Fibroblast of the conjunctiva (primary cell): ENCODE measurements at regions not wholly inside any gene's neighbourhood (a gene's known extent, or its start where the extent isn't known, plus 50 kb on each side); places are given as distances from the start of the nearest gene placed in this dataset.

Source experiments
- DNase-seq: peaks from one replicate; pipeline ENCODE4 v3.0.0-alpha.2; 2010; ENCODE audit warnings: low read depth

GRCh38 chr9:1267141-1267570, 217.0 kb downstream of the DMRT2 start:
- no peak for DNase-seq

DNA sequence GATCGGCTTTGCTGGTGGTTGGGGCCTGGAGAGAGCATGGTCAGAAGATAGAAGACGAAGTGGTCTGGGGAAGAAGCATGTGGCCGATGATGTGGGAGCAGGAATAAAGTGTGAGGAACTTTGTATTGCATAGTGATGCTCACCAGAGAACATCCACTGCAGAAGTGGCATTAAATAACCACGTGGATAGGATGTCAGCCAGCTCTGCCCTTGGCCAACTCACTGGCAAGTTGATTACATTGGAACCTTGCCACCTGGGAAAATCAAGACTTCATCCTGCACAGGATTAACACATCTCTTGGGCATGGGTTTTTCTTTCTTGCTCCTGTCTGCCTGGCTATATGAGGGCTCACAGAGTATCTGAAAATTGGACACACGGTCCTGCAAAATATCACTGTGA, 217.4 kb downstream of the DMRT2 start:
- DNase-seq, result no peak

DNA sequence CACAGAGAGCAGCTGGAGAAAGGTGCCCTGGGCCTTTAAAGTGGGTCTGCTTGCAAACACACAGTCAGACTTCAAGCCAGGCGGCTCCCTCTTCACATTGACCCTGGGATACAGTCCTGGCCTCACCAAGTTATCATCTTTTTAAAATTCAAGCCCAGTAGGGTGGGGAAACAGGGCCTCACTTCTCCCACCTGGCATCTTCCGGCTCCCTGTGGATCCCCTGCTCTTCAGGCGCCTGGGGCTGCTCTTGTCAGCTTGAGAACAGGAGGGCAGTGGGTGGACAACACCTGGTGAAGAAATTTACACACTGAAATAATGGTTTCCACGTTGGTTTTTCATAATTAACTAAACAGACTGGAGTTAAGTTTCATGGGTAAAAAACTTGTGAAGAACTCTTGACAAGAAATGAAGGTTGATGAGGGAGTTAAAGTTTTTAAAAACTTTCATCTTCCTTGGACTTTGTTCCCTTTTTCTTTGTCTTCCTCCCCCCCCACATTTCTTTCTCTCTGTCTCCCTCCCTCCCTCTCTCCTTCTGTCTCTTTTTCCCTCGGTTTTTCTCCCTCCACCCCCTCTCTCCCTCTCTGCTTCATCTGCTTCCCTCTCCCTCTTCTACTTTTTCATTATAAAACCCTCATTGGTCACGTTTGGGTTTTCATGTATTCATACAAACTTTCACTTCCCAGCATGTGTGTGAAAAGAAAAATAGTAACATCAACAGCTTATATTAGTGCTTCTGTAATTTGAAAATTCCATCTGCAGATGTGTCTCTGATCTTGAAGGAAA, 219.6 kb downstream of the DMRT2 start:
- DNase-seq, result no peak

- no peak for DNase-seq
Measured at GRCh38 chr9:1271367-1271766, 221.2 kb downstream of the DMRT2 start.

GRCh38 chr9:1271786-1272185, 221.6 kb downstream of the DMRT2 start:
- DNase-seq, result no peak

DNA sequence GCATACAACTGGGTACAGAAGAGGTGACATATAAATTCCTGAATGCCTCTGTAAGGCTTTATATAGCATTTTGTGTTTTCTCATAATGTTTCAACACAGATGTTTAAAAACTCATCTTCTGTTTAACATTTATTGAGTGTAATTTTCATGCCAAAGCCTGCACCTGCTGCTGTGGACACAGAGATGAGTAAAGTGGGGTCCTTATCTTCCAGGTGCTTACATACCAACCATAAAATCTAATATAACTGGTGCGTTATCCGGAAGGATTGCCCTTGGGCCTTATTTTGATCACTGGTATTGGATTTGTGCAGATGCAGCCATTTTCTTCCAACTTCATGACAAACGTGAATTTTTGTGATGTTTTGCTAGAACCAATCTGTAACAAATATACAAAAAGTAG, 222.3 kb downstream of the DMRT2 start:
- no peak for DNase-seq

DNA sequence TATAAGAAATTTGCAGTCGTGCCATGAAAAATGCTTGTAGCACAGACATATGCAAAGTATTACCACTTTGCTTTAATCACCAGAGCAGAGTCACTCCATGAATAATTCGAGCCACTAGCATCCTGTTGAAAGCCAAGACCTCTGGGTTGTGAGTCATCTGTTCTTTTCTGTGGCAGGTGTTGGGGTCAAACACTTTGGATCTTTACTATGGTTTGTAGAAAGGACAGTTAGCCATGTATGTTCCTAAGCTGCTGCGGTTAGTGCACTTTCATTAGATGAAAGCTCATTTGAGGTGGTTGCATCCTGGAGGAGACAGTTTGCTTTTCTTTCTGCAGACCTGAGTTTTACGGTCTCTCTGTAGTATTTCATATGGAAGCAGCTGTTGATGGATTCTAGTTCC, 223.7 kb downstream of the DMRT2 start:
- no peak for DNase-seq

DNA sequence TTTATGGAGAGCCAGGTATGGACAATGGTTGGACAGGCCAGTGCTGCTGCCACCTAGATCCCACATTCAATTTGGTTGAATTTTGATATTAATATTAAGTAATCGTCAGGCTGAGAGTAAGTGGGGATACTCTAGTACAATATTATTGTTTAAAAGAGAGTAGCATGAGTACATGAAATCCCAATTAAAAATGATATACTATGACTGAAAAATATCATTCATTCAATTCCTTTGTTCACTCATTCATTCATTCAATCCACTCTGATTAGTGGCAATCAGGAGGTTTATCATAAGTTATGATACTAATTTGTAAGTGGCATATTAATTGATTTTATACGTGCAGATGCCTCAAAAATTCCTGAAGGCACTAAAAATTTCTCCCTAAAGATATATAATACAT, 224.2 kb downstream of the DMRT2 start:
- DNase-seq, result no peak

- DNase-seq, result no peak
Measured at GRCh38 chr9:1276474-1276873, 226.3 kb downstream of the DMRT2 start.

- no peak for DNase-seq
Measured at GRCh38 chr9:1284727-1285126, 234.6 kb downstream of the DMRT2 start.

GRCh38 chr9:1285526-1285925, 235.4 kb downstream of the DMRT2 start:
- DNase-seq, result no peak

DNA sequence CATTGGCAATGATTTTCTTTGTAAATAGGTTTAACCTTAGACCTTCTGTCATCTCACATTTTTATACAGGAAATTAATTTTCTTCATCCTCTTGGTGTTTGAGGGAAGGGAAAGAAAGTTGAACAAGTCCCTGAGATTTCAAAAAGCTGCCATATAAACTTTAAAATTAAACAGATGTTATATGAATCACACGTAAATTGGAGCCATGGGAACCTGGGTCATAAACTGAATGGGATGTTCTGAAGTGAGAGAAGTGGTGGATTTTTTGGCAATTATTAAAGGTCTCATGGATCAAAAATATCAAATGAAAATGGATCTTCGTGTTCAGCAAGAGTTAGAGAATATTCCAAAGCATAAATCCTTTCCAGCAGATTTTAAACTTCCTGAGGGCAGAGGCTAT, 242.2 kb downstream of the DMRT2 start:
- DNase-seq, result no peak

DNA sequence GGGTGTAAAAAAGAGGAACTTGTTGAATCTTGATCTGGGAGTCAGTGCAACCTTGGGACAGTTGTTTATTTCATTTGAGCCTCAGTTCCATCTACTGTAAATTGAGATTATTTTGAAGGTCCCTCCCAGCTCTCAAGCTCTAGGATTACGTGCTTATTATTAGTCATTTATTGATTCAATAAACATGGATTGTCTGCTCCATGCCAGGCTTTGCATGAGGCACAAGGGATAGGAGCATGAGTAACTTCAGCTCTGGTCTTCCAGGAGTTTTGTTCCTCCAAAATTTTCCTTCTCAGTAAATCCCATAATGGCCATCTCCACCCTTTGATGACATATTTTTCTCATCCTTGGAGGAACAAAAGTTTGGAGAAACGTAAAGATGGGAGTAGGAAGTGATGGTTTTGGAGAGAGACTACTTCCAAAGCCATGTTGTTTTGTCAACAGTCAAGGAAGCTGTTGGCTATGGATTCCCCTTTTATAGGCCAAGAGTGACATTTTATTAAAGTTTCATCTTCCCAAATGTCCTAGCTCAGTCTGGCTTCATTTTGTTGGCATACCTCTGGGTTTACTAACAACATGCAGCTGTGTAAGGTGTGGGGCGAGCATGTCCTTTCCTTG, 244.6 kb downstream of the DMRT2 start:
- no peak for DNase-seq

DNA sequence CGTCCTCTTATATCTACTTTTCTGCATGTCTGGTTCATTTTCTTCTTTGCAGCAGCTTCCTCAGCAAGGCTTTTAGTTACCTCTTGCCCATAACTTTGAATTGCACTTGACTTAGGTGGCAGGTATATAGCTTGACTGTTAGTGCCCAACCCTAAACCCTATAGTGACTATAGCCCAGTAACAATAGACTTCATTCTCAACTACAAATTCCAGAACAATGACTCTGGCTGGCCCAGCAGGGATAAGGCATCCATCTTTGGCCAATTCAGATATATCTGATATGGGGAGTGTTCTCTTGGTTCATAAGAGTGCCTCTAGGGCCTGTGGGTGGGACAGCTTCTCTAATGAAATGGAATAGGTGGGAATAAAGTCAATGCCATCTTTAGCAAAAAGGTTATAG, 246.2 kb downstream of the DMRT2 start:
- no peak for DNase-seq

DNA sequence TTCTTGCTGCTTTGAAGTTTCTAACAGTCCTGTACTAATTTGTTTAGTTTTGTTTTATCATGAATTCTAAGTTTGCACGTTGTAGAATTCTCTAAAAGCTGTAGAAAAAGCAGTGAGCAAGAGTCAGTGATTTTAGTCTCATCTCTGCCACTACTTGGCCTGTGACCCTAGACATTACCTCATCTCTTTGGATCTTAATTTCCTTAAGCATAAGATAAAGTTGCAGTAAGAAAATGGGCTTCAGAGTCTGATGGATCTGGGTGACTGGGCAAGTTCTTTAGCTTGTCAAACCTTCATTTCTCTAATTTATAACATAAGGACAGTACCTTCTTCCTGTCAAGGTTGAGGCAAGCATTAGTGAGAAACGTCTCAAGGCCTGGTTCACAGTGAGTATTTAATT, 247.9 kb downstream of the DMRT2 start:
- DNase-seq, result no peak

DNA sequence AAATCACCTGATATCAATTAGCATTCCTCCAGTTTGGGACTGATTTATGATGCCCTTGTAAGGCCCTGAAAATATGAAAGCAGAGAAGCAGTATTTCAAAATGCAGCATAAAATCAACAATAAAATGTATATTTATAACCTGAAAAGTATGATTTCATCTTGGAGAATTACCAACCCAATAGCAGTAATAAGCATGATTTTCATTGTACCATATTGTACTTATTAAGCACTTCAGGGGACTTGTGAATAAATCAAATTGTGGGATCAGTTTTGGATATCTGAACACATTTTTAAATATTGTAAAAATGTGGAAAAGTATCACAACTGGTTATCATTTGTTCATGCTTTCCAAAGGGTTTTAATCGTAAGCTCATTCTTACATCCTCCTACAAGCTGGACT, 250.8 kb downstream of the DMRT2 start:
- DNase-seq, result no peak

DNA sequence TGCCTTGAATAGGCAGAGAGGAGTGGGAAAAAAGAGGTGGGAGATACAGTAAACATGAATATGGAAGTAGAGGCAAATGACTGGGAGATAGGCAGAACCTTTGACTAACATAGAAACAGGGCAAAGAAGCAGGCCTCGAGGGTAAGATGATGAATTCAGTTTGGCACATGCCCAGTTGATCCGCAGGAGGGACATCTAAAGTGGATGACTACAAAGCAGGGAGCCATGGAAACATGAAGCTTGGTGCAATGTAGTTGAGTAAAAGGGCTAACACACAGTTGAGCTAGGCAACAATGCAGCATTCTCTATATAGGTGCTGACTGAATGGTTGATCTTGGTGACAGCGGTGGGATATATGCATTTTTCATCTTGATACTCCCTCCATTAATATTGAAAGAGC, 253.8 kb downstream of the DMRT2 start:
- no peak for DNase-seq

DNA sequence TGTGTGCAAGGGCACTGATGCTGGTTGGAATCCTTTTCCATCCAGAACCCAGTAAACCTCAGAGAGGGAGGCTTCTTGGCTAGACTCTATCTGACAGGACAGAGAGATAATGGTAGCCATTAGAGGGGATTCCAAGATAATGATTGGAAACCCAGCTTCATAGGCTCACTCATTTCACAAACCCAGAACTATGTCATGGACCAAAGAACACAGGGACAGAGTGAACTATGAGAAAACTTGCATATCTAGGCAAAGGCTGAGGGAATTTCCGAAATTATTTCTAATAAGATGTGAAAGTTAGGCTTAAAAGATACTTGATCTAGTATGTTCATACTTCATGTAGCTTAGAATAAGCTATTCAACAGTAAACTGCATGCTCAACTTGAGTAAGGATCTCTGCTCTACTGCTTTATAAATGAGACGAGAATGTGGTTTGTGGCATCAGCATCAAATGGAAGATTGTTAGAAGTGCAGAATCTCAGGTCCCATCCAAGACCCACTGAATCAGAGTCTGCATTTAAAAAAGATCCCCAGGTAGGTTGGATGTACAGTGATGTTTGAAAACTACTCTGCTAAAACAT, 261.4 kb downstream of the DMRT2 start:
- DNase-seq, result no peak

GRCh38 chr9:1319436-1319835, 269.3 kb downstream of the DMRT2 start:
- DNase-seq, result no peak

- DNase-seq, result no peak
Measured at GRCh38 chr9:1320051-1320557, 269.9 kb downstream of the DMRT2 start.

- DNase-seq, result no peak
Measured at GRCh38 chr9:1320607-1321195, 270.5 kb downstream of the DMRT2 start.

GRCh38 chr9:1327467-1327866, 277.3 kb downstream of the DMRT2 start:
- DNase-seq, result no peak

DNA sequence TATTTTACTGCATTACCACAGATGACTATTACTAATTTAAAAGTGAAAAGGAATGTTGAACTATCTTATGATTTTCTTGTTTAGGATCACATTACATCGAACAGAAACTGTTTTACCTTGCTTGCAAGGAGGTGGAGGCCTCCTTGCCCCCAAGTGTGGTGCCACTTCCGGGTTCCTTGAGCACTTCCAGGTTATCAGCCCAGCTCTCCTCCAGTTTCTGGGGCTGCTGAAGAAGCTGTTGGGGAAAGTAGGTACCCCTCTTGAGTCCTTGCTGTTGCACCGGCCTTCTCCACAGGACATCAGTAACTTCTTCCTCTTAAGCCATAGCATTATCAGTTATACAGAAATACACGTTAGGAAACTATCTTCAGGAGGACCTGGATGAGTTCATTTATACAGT, 278.2 kb downstream of the DMRT2 start:
- DNase-seq, result no peak
